SK-N-MC (cell line): ENCODE measurements at regions not wholly inside any gene's neighbourhood (a gene's known extent, or its start where the extent isn't known, plus 50 kb on each side); places are given as distances from the start of the nearest gene placed in this dataset.

Source experiments
- DNase-seq: peaks from one replicate; pipeline ENCODE4 v3.0.0-alpha.2; 2011; ENCODE audit warnings: low read depth, low spot score
- H3K27ac ChIP-seq: fragments of 200-600 bp; sonication (generic); 2 replicates; pipeline ENCODE4 v1.5.1; 2016; ENCODE audit warnings: mixed run types
- H3K36me3 ChIP-seq: fragments of 200-600 bp; sonication (generic); 2 replicates; pipeline ENCODE4 v1.6.1; 2017; ENCODE audit warnings: antibody characterized with exemption, low read length, mixed read lengths; ENCODE audit not compliant: insufficient read depth
- H3K4me3 ChIP-seq: fragments of 200-600 bp; sonication (generic); 2 replicates; pipeline ENCODE4 v1.5.1; 2016
- H3K9ac ChIP-seq: fragments of 200-600 bp; sonication (generic); 2 replicates; pipeline ENCODE4 v1.8.0; 2017; ENCODE audit warnings: mixed run types, mixed read lengths; ENCODE audit not compliant: insufficient read length
- H3K9me3 ChIP-seq: fragments of 200-600 bp; sonication (generic); 2 replicates; pipeline ENCODE4 v1.6.1; 2017; ENCODE audit warnings: low read depth, mild to moderate bottlenecking, antibody characterized with exemption, low read length, moderate library complexity, mixed read lengths
- EZH2 ChIP-seq: fragments of 200-600 bp; sonication (generic); IDR thresholded peaks from one replicate; pipeline ENCODE4 v1.6.1; 2017; ENCODE audit warnings: antibody characterized with exemption
- FOXP2 ChIP-seq: optimal IDR thresholded peaks from 2 replicates; pipeline ENCODE3; 2011; ENCODE audit warnings: mild to moderate bottlenecking, moderate library complexity; ENCODE audit not compliant: insufficient read depth; ENCODE audit errors: extremely low read length, control extremely low read depth
- POLR2AphosphoS5 ChIP-seq: IDR thresholded peaks from 2 replicates; pipeline ENCODE4 v1.6.1; 2012; ENCODE audit warnings: mild to moderate bottlenecking, low read depth, low read length, borderline replicate concordance

GRCh38 chr3:115547207-115547606 lies 76.1 kb upstream of the GAP43 start:
- DNase-seq = no peak
- H3K27ac ChIP-seq = no peak overlapping the region
- no peak overlapping the region for H3K9ac ChIP-seq
- H3K9me3 ChIP-seq = no peaks in the 10 kb centered on the region
- H3K36me3 ChIP-seq = no peaks in the 10 kb centered on the region
- H3K4me3 ChIP-seq = no peak overlapping the region
- TF ChIP-seq FOXP2 (no peak), EZH2 (no peak), POLR2AphosphoS5 (no peak)

- no peaks in the 10 kb centered on the region for H3K36me3 ChIP-seq
- DNase-seq = no peak
- H3K4me3 ChIP-seq = no peak overlapping the region
- H3K9ac ChIP-seq = no peak overlapping the region
- H3K27ac ChIP-seq = no peak overlapping the region
- TF ChIP-seq FOXP2 = no peak
- TF ChIP-seq POLR2AphosphoS5 = no peak
- H3K9me3 ChIP-seq = no peaks in the 10 kb centered on the region
Measured at GRCh38 chr3:115548611-115549010, 74.7 kb upstream of the GAP43 start.

DNA sequence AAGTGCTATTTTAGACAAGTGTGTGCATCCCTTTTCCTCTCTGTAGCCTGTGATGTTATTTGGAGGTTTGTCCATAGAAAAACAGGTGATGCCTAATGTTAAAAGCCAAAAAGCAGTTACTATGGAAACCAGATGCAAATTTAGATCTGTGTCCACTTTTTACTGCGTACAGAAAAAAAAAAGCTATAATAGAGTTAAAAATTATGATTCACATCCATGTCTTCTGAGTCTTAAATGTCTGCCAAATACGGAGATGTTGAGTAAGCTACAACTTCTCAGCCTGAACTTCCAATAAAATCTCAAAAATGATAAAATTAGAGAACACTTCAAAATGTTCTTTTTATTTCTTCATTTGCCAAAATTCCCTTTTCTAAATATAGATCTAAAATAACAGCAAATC lies 74.2 kb upstream of the GAP43 start:
- no peak for DNase-seq
- H3K9ac ChIP-seq = no peak overlapping the region
- no peaks in the 10 kb centered on the region for H3K36me3 ChIP-seq
- no peak for TF ChIP-seq FOXP2
- no peak for TF ChIP-seq POLR2AphosphoS5
- TF ChIP-seq EZH2 = no peak
- H3K27ac ChIP-seq = no peak overlapping the region
- no peaks in the 10 kb centered on the region for H3K9me3 ChIP-seq
- H3K4me3 ChIP-seq = no peak overlapping the region

- Histone ChIP-seq H3K36me3 (no peaks in the 10 kb centered on the region), H3K9me3 (no peaks in the 10 kb centered on the region), H3K4me3 (no peak overlapping the region), H3K9ac (no peak overlapping the region), H3K27ac (no peak overlapping the region)
- DNase-seq = no peak
- TF ChIP-seq FOXP2 (no peak), EZH2 (no peak), POLR2AphosphoS5 (no peak)
Measured at GRCh38 chr3:115550285-115550761, 73.0 kb upstream of the GAP43 start.

GRCh38 chr3:115551016-115551415 lies 72.3 kb upstream of the GAP43 start:
- no peak for TF ChIP-seq POLR2AphosphoS5
- no peak for TF ChIP-seq FOXP2
- TF ChIP-seq EZH2 = no peak
- DNase-seq = no peak
- H3K27ac ChIP-seq = no peak overlapping the region

DNA sequence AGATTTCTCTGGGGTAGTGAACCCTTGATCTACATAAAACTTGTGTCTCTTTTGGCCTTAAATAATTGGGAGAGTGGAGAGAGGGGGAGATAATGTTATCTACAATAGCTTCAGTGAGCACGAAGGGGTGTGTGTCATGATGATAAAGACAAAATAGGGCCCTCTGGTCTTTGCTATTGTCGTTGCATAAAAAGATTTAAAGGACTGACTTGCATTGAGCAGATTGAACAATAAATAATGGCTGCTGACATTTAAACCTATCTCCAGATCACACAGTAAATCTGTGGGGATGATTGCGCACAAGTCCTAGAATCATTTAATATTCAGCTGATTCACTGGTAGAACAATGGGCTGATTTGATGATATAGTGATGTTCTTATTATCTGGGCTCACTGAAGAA lies 71.3 kb upstream of the GAP43 start:
- no peak overlapping the region for H3K4me3 ChIP-seq
- no peak for TF ChIP-seq POLR2AphosphoS5
- no peak for TF ChIP-seq FOXP2
- TF ChIP-seq EZH2 = no peak
- no peaks in the 10 kb centered on the region for H3K9me3 ChIP-seq
- DNase-seq = no peak
- no peaks in the 10 kb centered on the region for H3K36me3 ChIP-seq
- H3K27ac ChIP-seq = no peak overlapping the region
- no peak overlapping the region for H3K9ac ChIP-seq

More at GRCh38 chr3:115551016-115551415, 72.3 kb upstream of the GAP43 start:
- Histone ChIP-seq H3K9ac (no peak overlapping the region), H3K4me3 (no peak overlapping the region), H3K9me3 (no peaks in the 10 kb centered on the region), H3K36me3 (no peaks in the 10 kb centered on the region)

DNA sequence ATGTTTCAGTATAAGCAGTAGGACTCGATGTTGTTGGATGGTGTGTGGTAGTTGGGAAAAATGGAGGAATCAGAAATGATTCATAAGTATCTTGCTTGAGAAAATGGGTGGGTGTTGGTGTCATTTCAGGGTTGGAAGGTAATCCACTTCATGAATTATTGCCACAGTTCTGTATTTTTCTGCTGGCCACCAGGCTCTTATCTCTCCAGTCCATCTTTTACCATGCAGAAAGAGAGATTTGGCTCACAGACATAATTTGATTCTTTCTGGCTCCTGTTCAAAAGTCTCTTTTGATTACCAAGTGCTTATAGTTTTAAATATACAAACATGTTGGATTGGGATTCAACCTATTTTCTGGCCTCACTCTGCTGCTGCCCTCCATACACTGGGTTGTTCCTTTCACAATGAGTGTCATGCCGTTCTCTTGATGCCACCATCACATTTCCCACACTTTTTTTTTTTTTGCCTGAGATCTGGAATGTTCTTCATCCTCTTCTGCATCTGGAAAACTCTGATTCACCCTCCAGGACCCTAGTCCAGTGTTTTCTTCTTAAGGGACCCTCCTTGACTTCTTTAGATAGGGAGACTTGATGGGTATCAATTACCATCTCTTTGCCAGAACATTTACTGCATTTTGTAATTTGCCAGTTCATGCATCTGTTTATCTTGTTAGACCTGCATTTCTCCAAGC lies 69.4 kb upstream of the GAP43 start:
- H3K36me3 ChIP-seq = no peaks in the 10 kb centered on the region
- no peak for DNase-seq
- no peaks in the 10 kb centered on the region for H3K9me3 ChIP-seq
- H3K27ac ChIP-seq = no peak overlapping the region
- no peak overlapping the region for H3K4me3 ChIP-seq
- TF ChIP-seq POLR2AphosphoS5 (no peak), EZH2 (no peak), FOXP2 (no peak)
- no peak overlapping the region for H3K9ac ChIP-seq

DNA sequence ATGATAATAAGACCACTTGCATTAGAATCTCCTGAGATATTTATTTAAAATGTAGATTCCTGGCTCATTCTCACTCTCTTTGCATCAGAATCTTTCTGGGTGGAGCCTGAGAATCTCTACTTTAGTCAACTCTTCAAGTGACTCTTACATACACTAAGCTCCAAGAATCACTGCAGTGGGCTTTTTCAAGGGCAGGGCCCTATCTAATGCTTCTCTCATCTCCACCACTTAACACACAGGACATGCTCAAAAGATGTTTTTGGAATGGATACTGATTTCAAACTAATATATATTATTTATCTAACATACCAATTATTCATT lies 68.9 kb upstream of the GAP43 start:
- H3K4me3 ChIP-seq = no peak overlapping the region
- H3K27ac ChIP-seq = no peak overlapping the region
- H3K9me3 ChIP-seq = no peaks in the 10 kb centered on the region
- TF ChIP-seq EZH2 (no peak), POLR2AphosphoS5 (no peak), FOXP2 (no peak)
- no peak overlapping the region for H3K9ac ChIP-seq
- no peaks in the 10 kb centered on the region for H3K36me3 ChIP-seq
- DNase-seq = no peak

GRCh38 chr3:115562636-115563267 lies 60.6 kb upstream of the GAP43 start:
- Histone ChIP-seq H3K4me3 (no peak overlapping the region), H3K9ac (no peak overlapping the region), H3K36me3 (no peaks in the 10 kb centered on the region), H3K27ac (no peak overlapping the region), H3K9me3 (no peaks in the 10 kb centered on the region)
- no peak for DNase-seq
- TF ChIP-seq FOXP2 (no peak), EZH2 (no peak), POLR2AphosphoS5 (no peak)
